GM18909 (cell line): ENCODE measurements at regions not wholly inside any gene's neighbourhood (a gene's known extent, or its start where the extent isn't known, plus 50 kb on each side); places are given as distances from the start of the nearest gene placed in this dataset.
"Not testable (repeated sequence)": the region's sequence is repeated elsewhere in the genome, so short reads cannot be mapped to it uniquely, and the experiment has no call there.

ENCODE experiments used
- ATAC-seq: cut with Tn5 transposase; IDR thresholded peaks from one replicate; pipeline ENCODE4 v1.9.1; 2021; ENCODE audit warnings: mild to moderate bottlenecking; ENCODE audit not compliant: unreplicated experiment, poor library complexity

DNA sequence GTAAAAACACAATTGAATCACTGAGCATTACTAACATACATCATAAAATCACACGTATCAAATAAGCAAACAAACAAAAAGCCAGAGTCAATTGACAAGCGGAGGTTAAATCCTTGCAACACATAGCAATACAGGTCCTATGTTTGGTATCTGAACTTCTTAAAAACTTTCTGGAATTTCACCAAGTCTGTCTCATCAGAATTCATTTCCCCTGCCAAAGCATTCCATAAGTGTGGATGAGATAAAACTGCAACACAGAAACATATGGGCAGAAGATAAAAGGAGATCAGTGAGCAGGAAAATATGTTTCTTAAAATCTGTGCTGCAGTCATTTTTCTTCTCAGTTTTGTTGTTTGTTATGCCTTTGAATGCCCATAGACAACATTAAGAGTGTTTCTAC, 1155.5 kb downstream of the TBL1XR1 start:
- ATAC-seq: no peak

DNA sequence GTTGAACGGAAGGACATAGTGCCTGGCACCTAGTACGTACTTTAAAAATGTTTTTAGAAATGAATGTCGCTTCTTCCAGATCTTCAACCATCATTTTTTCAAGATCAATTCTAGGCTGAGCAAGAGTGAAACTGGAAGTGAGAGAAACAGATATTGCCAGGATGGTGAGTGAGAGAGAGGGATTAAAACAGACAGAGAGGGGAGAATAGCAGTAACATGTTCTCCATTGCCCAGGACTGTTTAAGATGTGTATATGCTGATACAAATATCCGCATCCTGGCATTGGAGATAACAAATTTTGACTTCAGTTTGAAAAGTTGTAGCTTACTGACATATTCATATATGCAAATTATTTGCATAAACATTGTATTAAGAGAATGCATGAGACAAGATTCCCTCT, 1156.1 kb downstream of the TBL1XR1 start:
- ATAC-seq: no peak

GRCh38 chr3:176037636-176038035, 1159.6 kb downstream of the TBL1XR1 start:
- no peak for ATAC-seq

GRCh38 chr3:176032043-176032442, 1165.2 kb downstream of the TBL1XR1 start:
- ATAC-seq: no peak

GRCh38 chr3:176016203-176016602, 1157.1 kb downstream of the NAALADL2 start:
- not testable (repeated sequence) for ATAC-seq

DNA sequence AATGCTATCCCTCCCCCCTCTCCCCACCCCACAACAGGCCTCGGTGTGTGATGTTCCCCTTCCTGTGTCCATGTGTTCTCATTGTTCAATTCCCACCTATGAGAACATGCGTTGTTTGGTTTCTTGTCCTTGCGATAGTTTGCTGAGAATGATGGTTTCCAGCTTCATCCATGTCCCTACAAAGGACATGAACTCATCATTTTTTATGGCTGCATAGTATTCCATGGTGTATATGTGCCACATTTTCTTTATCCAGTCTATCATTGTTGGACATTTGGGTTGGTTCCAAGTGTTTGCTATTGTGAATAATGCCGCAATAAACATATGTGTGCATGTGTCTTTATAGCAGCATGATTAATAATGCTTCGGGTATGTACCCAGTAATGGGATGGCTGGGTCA, 1156.1 kb downstream of the NAALADL2 start:
- not testable (repeated sequence) for ATAC-seq

GRCh38 chr3:176009256-176009655, 1150.1 kb downstream of the NAALADL2 start:
- no peak for ATAC-seq

- ATAC-seq: no peak
Observed at GRCh38 chr3:176005564-176005963, 1146.4 kb downstream of the NAALADL2 start.

- no peak for ATAC-seq
Observed at GRCh38 chr3:175989161-175989560, 1130.0 kb downstream of the NAALADL2 start.

GRCh38 chr3:175988401-175988800, 1129.3 kb downstream of the NAALADL2 start:
- no peak for ATAC-seq

GRCh38 chr3:175985781-175986180, 1126.6 kb downstream of the NAALADL2 start:
- no peak for ATAC-seq

- no peak for ATAC-seq
Observed at GRCh38 chr3:175983379-175983778, 1124.2 kb downstream of the NAALADL2 start.

DNA sequence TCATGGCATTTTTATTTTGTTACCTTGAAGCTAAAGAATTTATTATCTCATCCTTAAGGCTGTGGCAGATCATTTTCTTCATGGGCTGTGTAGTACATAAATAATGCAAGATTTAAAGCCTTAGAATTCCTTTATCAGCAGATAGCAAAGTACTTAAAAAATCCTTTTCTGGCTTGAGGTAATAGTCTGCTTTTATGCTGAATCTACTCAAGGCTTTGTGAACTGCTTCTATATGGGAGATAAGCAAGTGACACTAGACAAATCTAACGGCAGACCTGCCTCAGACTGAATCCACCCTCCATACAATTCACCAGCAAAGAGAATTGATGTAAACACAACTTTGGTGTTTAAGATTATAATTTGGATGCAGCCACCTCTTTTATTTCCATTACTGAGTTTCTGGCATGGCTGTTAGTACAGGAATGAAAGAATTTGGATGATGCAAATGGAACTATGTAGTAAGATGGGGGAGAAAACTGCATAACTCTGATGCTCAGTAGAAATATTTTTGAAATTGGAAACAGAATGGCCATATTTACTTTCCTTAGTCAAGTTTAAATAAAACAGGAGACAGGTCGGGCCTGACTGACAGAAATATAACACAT, 1121.5 kb downstream of the NAALADL2 start:
- ATAC-seq: no peak

DNA sequence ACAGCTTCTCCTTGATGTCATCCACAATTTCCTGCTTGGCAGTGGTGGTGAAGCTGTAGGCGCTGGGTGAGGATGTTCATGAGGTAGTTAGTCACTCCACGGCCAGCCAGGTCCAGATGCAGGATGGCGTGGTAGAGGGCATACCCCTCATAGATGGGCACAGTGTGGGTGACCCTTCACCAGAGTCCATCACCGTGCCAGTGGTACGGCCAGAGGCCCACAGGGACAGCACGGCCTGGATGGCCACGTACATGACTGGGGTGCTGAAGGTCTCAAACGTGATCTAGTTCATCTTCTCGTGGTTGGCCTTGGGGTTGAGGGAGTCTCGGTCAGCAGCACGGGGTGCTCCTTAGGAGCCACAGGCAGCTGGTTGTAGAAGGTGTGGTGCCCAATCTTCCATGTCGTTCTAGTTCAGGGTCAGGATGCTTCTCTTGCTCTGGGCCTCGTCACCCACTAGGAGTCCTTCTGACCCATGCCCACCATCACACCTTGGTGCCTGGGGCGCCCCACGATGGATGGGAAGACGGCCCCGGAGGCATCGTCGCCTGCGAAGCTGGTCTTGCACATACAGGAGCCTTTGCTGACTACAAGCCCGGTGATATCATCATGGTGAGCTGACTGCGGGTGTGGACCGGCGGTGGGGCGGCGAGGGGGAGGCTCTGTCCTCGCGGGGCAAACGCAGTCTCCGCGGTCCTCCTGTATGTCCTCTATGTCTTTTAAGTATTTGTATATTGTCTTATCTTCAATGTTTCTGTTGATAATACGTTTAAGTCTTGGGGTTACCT, 1119.0 kb downstream of the NAALADL2 start:
- ATAC-seq: no peak

DNA sequence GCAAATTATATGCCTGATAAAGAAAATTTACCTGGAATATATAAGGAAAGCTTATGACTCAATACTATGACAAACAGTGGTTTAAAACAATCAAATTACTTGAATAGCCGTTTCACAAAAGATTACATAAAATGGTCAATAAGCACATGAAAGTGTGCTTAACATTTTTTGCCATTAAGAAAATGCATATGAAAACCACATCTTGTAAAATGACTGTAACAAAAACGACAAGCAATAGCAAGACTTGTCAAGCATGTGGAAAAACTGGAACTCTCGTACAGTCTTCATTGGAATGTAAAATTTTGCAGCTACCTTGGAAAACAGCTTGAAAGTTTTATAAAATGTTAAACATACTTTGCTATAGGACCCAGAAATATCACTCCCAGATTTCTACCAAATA, 1110.3 kb downstream of the NAALADL2 start:
- ATAC-seq: no peak

GRCh38 chr3:175965036-175965435, 1105.9 kb downstream of the NAALADL2 start:
- ATAC-seq: no peak

DNA sequence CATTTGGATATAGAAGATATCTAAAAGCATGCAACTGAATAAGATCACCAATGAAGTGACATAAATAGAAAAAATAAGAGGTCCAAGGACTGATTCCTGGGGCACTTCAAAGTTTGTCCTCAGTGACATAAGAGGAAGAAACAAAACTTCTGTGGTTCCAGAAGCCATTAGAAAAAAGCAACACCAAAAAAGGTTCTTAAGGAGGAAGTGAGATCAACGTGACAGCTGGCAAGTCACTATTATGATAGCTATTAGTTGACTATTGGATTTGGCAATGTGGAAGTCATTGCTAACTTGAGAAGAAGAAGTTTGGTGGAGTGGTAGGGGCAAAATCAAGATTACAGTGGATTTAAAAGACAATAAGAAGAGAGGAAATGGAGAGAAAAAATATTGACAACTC, 1098.3 kb downstream of the NAALADL2 start:
- no peak for ATAC-seq

DNA sequence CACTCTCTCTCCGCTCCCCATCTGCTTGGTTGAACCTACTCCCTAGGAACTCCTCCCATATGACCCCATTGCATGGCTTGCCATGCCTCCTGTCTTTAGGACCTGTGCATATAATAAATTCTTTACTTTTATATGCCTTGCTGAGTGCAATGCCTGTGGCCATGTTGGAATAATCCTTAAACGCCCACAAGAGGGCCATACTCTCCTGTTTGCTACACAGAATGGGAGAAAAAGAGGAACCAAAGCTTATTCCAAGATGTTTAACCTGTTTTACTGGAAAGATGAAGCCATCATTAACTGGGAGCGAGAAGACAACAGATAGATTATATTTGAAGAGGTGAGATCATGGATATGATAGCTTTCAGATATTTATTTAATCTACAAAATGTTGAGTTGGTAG, 1097.8 kb downstream of the NAALADL2 start:
- ATAC-seq: no peak

DNA sequence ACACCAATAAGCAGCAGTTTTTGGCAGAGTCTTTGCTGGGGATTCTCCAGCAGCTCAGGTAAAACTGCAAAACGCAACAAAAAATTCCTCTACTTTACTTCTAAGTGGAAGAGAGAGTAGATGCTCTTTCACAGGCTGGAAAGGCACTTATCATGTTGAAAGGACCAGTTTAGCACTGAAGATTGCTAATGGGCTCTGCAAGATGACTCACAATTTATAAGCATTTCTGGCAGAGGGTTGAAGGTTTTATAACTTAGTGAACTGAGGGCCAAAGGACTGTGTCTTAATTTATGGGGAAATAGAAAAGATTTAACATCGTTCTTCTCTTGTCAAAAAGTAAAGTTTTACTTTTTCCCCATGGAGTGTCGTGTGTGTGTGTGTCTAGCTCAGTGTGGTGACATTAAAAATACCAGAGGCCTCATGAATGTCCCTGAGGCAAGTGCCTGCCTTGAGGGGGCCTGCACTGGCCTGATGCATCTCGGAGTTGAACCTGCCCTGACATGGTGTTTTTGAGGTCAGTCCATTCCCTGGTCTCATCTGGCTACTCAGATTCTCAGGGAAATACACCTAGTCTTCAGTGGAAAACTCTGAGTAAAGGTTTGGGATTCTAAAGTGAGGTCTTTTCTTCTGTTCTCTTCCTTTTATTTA, 1092.0 kb downstream of the NAALADL2 start:
- ATAC-seq: no peak

DNA sequence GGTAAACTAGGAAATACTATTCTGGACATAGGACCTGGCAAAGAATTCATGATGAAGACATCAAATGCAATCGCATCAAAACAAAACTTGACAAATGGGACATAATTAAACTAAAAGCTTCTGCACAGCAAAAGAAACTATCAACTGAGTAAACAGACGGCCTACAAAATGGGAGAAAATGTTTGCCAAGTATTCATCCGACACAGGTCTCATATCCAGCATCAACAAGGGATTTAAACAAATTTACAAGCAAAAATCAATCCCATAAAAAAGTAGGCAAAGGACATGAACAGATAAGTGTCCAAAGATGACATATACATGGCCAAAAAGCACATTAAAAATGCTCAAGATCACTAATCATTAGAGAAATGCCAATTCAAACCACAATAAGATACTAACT, 1088.9 kb downstream of the NAALADL2 start:
- ATAC-seq: no peak

DNA sequence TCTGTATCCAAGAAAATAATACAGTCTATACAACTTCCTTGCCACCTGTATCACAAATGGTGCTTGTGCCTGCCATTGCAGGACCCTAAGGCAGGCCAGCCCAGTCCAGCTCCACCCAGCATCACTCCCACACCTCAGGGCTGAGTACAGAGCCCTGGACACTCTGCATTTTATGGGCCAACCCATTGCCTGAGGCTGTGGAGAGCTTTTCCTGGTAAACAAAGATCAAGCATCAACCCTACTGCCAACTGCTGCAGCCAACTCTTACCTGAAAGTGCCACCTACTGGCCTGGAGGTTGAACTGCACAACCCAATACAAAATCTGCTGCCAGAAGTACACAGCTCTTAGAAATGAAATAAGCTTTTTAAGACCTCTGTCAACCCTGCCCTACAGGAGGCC, 1082.2 kb downstream of the NAALADL2 start:
- no peak for ATAC-seq

DNA sequence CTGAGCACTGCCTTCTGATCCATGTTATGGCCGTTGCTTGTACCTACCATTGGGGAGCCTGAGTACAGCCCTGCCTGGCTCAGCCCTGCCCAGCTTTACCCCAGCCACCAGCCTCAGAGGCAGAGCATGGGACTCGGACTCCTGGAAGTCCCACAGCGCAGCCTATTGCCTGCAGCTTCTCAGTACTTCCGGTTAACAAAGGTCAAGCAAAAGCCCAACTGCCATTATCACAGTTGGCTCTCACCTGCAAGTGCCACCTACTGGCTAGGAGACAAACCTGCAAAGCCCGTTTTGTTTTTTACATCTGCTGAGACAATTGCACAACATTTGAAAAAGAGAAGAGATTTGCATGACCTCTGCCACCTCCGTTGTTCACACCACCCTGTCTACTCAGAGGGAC, 1081.7 kb downstream of the NAALADL2 start:
- no peak for ATAC-seq
